Loucy (cell line): ENCODE measurements at regions not wholly inside any gene's neighbourhood (a gene's known extent, or its start where the extent isn't known, plus 50 kb on each side); places are given as distances from the start of the nearest gene placed in this dataset.

ENCODE experiments used
- H2AFZ ChIP-seq: fragments of 200-600 bp; sonication (generic); 2 replicates; pipeline ENCODE4 v1.6.0; 2016; ENCODE audit warnings: antibody characterized with exemption, mild to moderate bottlenecking, low read length, moderate library complexity
- H3F3A ChIP-seq: fragments of 200-600 bp; 2 replicates; pipeline ENCODE4 v1.6.0; 2016; ENCODE audit warnings: antibody characterized with exemption, low read depth, mild to moderate bottlenecking
- H3K27me3 ChIP-seq: fragments of 200-600 bp; sonication (generic); 2 replicates; pipeline ENCODE4 v1.6.1; 2014; ENCODE audit warnings: low read length, mild to moderate bottlenecking; ENCODE audit not compliant: insufficient read depth, poor library complexity, severe bottlenecking
- H3K36me3 ChIP-seq: fragments of 200-600 bp; sonication (generic); 2 replicates; pipeline ENCODE4 v1.6.1; 2016; ENCODE audit warnings: low read length; ENCODE audit not compliant: insufficient read depth
- H3K4me1 ChIP-seq: fragments of 200-600 bp; sonication (generic); 2 replicates; pipeline ENCODE4 v1.5.1; 2014; ENCODE audit warnings: low read length, mild to moderate bottlenecking; ENCODE audit not compliant: insufficient read depth, poor library complexity, severe bottlenecking
- H3K4me2 ChIP-seq: fragments of 200-600 bp; sonication (generic); 2 replicates; pipeline ENCODE4 v1.6.0; 2014; ENCODE audit warnings: antibody characterized with exemption, low read length, low read depth, mild to moderate bottlenecking; ENCODE audit not compliant: poor library complexity, severe bottlenecking
- H3K4me3 ChIP-seq: fragments of 200-600 bp; sonication (generic); 2 replicates; pipeline ENCODE4 v1.5.1; 2014; ENCODE audit warnings: low read length, mild to moderate bottlenecking, mixed read lengths; ENCODE audit not compliant: poor library complexity, severe bottlenecking
- H3K79me2 ChIP-seq: fragments of 200-600 bp; sonication (generic); 2 replicates; pipeline ENCODE4 v1.6.1; 2014; ENCODE audit warnings: low read length; ENCODE audit not compliant: insufficient read depth
- H3K9ac ChIP-seq: fragments of 200-600 bp; sonication (generic); 2 replicates; pipeline ENCODE4 v1.6.0; 2014; ENCODE audit warnings: mild to moderate bottlenecking, low read depth, low read length, moderate library complexity; ENCODE audit not compliant: poor library complexity, severe bottlenecking
- H3K9me2 ChIP-seq: fragments of 200-600 bp; sonication (generic); replicated peaks from 2 replicates; pipeline ENCODE4 v1.6.1; 2016; ENCODE audit warnings: low read depth, low read length, mixed read lengths
- H3K9me3 ChIP-seq: fragments of 200-600 bp; sonication (generic); 2 replicates; pipeline ENCODE4 v1.6.1; 2014; ENCODE audit warnings: mild to moderate bottlenecking, antibody characterized with exemption, low read length, low read depth; ENCODE audit not compliant: insufficient read depth
- H4K20me1 ChIP-seq: fragments of 200-600 bp; sonication (generic); 2 replicates; pipeline ENCODE4 v1.6.0; 2014; ENCODE audit warnings: antibody characterized with exemption, low read length, mild to moderate bottlenecking; ENCODE audit not compliant: insufficient read depth, poor library complexity, severe bottlenecking
- EZH2phosphoT487 ChIP-seq: fragments of 200-600 bp; IDR thresholded peaks from 2 replicates; pipeline ENCODE4 v1.6.1; 2018; ENCODE audit warnings: antibody characterized with exemption, mild to moderate bottlenecking, moderate library complexity, borderline replicate concordance
- TF ChIP-seq, protein P1 (sequence below): fragments of 200-600 bp; sonication (generic); conservative IDR thresholded peaks from 2 replicates; pipeline ENCODE4 v1.5.1; 2014; ENCODE audit warnings: mild to moderate bottlenecking, antibody characterized with exemption, low read length

DNA sequence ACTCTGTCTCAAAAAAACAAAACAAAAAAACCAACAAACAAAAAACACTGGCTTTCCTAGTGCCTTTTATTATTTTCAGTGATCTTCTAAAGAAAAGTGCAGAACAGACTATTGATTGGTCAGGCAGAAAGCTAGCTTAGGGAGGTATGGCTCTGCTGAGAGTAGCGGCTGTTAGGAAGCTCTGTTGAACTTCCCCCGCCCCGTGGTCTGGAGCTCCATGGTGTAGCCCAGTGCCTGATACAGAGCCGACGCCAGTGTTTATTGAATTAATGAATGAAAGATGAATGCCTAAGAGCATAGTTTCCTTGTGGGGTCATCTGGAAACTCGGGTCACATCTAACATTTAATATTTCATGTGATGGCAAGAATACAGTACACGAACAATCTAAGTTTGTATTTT is 90.5 kb upstream of the ARMC3 start:
- no peaks in the 10 kb centered on the region for H3F3A ChIP-seq
- no peak overlapping the region for H3K4me2 ChIP-seq
- no peak for TF ChIP-seq EZH2phosphoT487
- TF ChIP-seq, protein P1, sequence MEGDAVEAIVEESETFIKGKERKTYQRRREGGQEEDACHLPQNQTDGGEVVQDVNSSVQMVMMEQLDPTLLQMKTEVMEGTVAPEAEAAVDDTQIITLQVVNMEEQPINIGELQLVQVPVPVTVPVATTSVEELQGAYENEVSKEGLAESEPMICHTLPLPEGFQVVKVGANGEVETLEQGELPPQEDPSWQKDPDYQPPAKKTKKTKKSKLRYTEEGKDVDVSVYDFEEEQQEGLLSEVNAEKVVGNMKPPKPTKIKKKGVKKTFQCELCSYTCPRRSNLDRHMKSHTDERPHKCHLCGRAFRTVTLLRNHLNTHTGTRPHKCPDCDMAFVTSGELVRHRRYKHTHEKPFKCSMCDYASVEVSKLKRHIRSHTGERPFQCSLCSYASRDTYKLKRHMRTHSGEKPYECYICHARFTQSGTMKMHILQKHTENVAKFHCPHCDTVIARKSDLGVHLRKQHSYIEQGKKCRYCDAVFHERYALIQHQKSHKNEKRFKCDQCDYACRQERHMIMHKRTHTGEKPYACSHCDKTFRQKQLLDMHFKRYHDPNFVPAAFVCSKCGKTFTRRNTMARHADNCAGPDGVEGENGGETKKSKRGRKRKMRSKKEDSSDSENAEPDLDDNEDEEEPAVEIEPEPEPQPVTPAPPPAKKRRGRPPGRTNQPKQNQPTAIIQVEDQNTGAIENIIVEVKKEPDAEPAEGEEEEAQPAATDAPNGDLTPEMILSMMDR: no peak

GRCh38 chr10:22834471-22834870 is 93.4 kb upstream of the ARMC3 start:
- Histone ChIP-seq H3K4me2 (no peak overlapping the region), H4K20me1 (no peaks in the 10 kb centered on the region), H3K4me1 (peaks cover 3% of the 10 kb centered on the region), H3K9me2 (no peaks in the 10 kb centered on the region), H2AFZ (peak overlapping the region; percentile 25; the same call in 1 of the 2 replicates), H3K79me2 (no peaks in the 10 kb centered on the region), H3K4me3 (no peak overlapping the region), H3K36me3 (no peaks in the 10 kb centered on the region), H3F3A (no peaks in the 10 kb centered on the region), H3K9ac (no peak overlapping the region), H3K27me3 (no peaks in the 10 kb centered on the region), H3K9me3 (no peaks in the 10 kb centered on the region)
- TF ChIP-seq, protein P1: no peak
- no peak for TF ChIP-seq EZH2phosphoT487

More for the DNA sequence above, 90.5 kb upstream of the ARMC3 start:
- Histone ChIP-seq H2AFZ (no peak overlapping the region), H3K79me2 (no peaks in the 10 kb centered on the region), H3K36me3 (no peaks in the 10 kb centered on the region), H3K4me1 (peaks cover 3% of the 10 kb centered on the region), H3K9me3 (no peaks in the 10 kb centered on the region), H3K4me3 (no peak overlapping the region), H4K20me1 (no peaks in the 10 kb centered on the region), H3K9me2 (no peaks in the 10 kb centered on the region), H3K9ac (no peak overlapping the region), H3K27me3 (no peaks in the 10 kb centered on the region)

DNA sequence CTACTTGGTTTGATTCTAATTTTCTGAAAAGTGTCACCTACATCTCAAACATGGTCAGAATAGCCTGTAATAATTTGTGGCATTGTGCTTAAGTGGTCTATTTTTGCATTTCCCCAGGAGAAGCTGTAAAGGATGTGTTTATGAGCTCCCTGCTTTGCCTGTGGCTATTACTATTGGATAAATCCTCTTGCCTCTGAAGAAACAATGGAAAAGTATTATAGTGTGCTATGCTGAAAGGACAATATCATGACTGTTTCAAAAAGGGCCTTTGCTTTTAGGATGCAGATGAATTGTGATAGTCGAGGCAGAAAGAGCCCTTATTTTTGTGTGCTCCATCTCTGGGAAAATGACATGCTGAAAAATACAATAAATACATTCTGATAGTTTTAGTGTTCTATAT is 94.1 kb upstream of the ARMC3 start:
- Histone ChIP-seq H3K36me3 (no peaks in the 10 kb centered on the region), H4K20me1 (no peaks in the 10 kb centered on the region), H3K4me2 (no peak overlapping the region), H2AFZ (no peak overlapping the region), H3K9me3 (no peaks in the 10 kb centered on the region), H3K27me3 (no peaks in the 10 kb centered on the region), H3K9ac (no peak overlapping the region), H3K4me1 (peaks cover 3% of the 10 kb centered on the region), H3F3A (no peaks in the 10 kb centered on the region), H3K9me2 (no peaks in the 10 kb centered on the region), H3K4me3 (no peak overlapping the region), H3K79me2 (no peaks in the 10 kb centered on the region)
- TF ChIP-seq, protein P1: no peak
- TF ChIP-seq EZH2phosphoT487: no peak
